IMR-90 (cell line): ENCODE measurements at regions not wholly inside any gene's neighbourhood (a gene's known extent, or its start where the extent isn't known, plus 50 kb on each side); places are given as distances from the start of the nearest gene placed in this dataset.

Experiments used
- ATAC-seq: fragments of 200-7000 bp; cut with Tn5 transposase; 2 replicates; pipeline ENCODE4 v1.9.1; 2020; ENCODE audit warnings: low read depth, mild to moderate bottlenecking, moderate library complexity
- BruUV-seq: library from RNA; stranded (reverse); fragments of 400-500 nt; replicated peaks from 2 replicates; lab custom pipeline; 2021; lab: Mats Ljungman, UMichigan
- CTCF ChIA-PET: fragments of 300-600 bp; formaldehyde crosslinking; extraction: SDS; loops from one replicate; lab custom pipeline; 2021; ENCODE audit warnings: antibody characterized with exemption; lab: Yijun Ruan, JAX
- POLR2A ChIA-PET: fragments of 300-600 bp; sonication (Branson Sonifier 250); formaldehyde crosslinking; loops from one replicate; lab custom pipeline; 2022; ENCODE audit warnings: antibody characterized with exemption; ENCODE audit not compliant: unreplicated experiment; lab: Charles Lee
- DNase-seq: peaks from one replicate; pipeline ENCODE4 v3.0.0; 2013
- H2AFZ ChIP-seq: replicated peaks from 2 replicates; pipeline ENCODE3; 2013; ENCODE audit warnings: low read length, mild to moderate bottlenecking; ENCODE audit not compliant: poor library complexity
- H2AK5ac ChIP-seq: 2 replicates; pipeline ENCODE4 v1.6.1; 2013; ENCODE audit warnings: low read depth, low read length, inconsistent platforms
- H2AK9ac ChIP-seq: replicated peaks from 2 replicates; pipeline ENCODE3; 2013; ENCODE audit warnings: mild to moderate bottlenecking, low read depth, low read length, moderate library complexity; ENCODE audit not compliant: poor library complexity
- H2BK120ac ChIP-seq: 2 replicates; pipeline ENCODE4 v1.6.1; 2013; ENCODE audit warnings: low read depth, low read length, inconsistent platforms
- H2BK15ac ChIP-seq: 3 replicates; pipeline ENCODE4 v1.6.1; 2013; ENCODE audit warnings: low read depth, low read length, inconsistent platforms
- H2BK20ac ChIP-seq: 2 replicates; pipeline ENCODE4 v1.6.1; 2013; ENCODE audit warnings: low read depth, mild to moderate bottlenecking, inconsistent platforms, low read length, moderate library complexity
- H2BK5ac ChIP-seq: 2 replicates; pipeline ENCODE4 v1.6.1; 2013; ENCODE audit warnings: mild to moderate bottlenecking, low read depth, low read length, inconsistent platforms; ENCODE audit not compliant: poor library complexity, severe bottlenecking
- H3K14ac ChIP-seq: replicated peaks from 2 replicates; pipeline ENCODE4 v1.6.1; 2013; ENCODE audit warnings: low read depth, low read length, inconsistent platforms
- H3K18ac ChIP-seq: 2 replicates; pipeline ENCODE4 v1.6.1; 2013; ENCODE audit warnings: low read depth, low read length, control low read depth
- H3K23ac ChIP-seq: 2 replicates; pipeline ENCODE4 v1.6.1; 2013; ENCODE audit warnings: low read depth, low read length, inconsistent platforms
- H3K27ac ChIP-seq: 2 replicates; pipeline ENCODE4 v1.5.1; 2013; ENCODE audit warnings: mild to moderate bottlenecking, control low read depth, low read length; ENCODE audit not compliant: insufficient read depth
- H3K27me3 ChIP-seq: 2 replicates; pipeline ENCODE4 v1.6.1; 2013; ENCODE audit warnings: low read length; ENCODE audit not compliant: control insufficient read depth, insufficient read depth
- H3K36me3 ChIP-seq: 2 replicates; pipeline ENCODE4 v1.6.1; 2013; ENCODE audit warnings: low read length, mixed read lengths; ENCODE audit not compliant: control insufficient read depth, insufficient read depth
- H3K4ac ChIP-seq: 2 replicates; pipeline ENCODE4 v1.6.1; 2013; ENCODE audit warnings: low read depth, low read length, inconsistent platforms
- H3K4me1 ChIP-seq: 2 replicates; pipeline ENCODE4 v1.6.1; 2013; ENCODE audit warnings: low read length, mixed read lengths; ENCODE audit not compliant: control insufficient read depth, insufficient read depth
- H3K4me2 ChIP-seq: 2 replicates; pipeline ENCODE4 v1.6.1; 2013; ENCODE audit warnings: low read depth, mild to moderate bottlenecking, control low read depth, low read length, moderate library complexity
- H3K4me3 ChIP-seq: 2 replicates; pipeline ENCODE4 v1.5.1; 2013; ENCODE audit warnings: low read depth, mild to moderate bottlenecking, control low read depth, low read length, moderate library complexity; ENCODE audit not compliant: insufficient read depth
- H3K56ac ChIP-seq: 2 replicates; pipeline ENCODE4 v1.6.1; 2013; ENCODE audit warnings: low read length, inconsistent platforms; ENCODE audit not compliant: insufficient read depth; ENCODE audit errors: extremely low read depth
- H3K79me1 ChIP-seq, 2 experiments: 2 replicates each; pipeline ENCODE4 v1.6.1; 2013; ENCODE audit warnings: low read length in 2 of 2, inconsistent platforms in 1 of 2, low read depth in 1 of 2
- H3K9ac ChIP-seq: 2 replicates; pipeline ENCODE4 v1.6.1; 2013; ENCODE audit warnings: low read depth, low read length, control low read depth
- H3K9me1 ChIP-seq: 2 replicates; pipeline ENCODE4 v1.6.1; 2013; ENCODE audit warnings: low read length, inconsistent platforms; ENCODE audit not compliant: insufficient read depth
- H3K9me3 ChIP-seq: 2 replicates; pipeline ENCODE4 v1.6.1; 2013; ENCODE audit warnings: low read length; ENCODE audit not compliant: control insufficient read depth, insufficient read depth
- H4K20me1 ChIP-seq: 2 replicates; pipeline ENCODE4 v1.6.1; 2013; ENCODE audit warnings: low read length, inconsistent platforms; ENCODE audit not compliant: insufficient read depth
- H4K5ac ChIP-seq: 2 replicates; pipeline ENCODE4 v1.6.1; 2013; ENCODE audit warnings: mild to moderate bottlenecking, low read depth, low read length, control low read depth
- H4K8ac ChIP-seq, 2 experiments: 2 replicates each; pipeline ENCODE4 v1.6.1; 2013; ENCODE audit warnings: low read depth in 2 of 2, low read length in 2 of 2, control low read depth in 1 of 2, inconsistent platforms in 1 of 2
- H4K91ac ChIP-seq: 2 replicates; pipeline ENCODE4 v1.6.1; 2013; ENCODE audit warnings: low read depth, low read length, inconsistent platforms; ENCODE audit not compliant: insufficient read depth
- CEBPB ChIP-seq: IDR thresholded peaks from 2 replicates; pipeline ENCODE4 v1.6.1; 2012; ENCODE audit warnings: low read depth, low read length, improper control_type of control experiment
- CHD1 ChIP-seq: IDR thresholded peaks from 2 replicates; pipeline ENCODE4 v1.6.1; 2012; ENCODE audit warnings: low read depth, low read length, improper control_type of control experiment
- MAFK ChIP-seq: IDR thresholded peaks from 2 replicates; pipeline ENCODE4 v1.6.1; 2012; ENCODE audit warnings: low read depth, low read length, improper control_type of control experiment
- MAZ ChIP-seq: IDR thresholded peaks from 2 replicates; pipeline ENCODE4 v1.6.1; 2012; ENCODE audit warnings: low read depth, mild to moderate bottlenecking, low read length, improper control_type of control experiment, moderate library complexity, borderline replicate concordance
- NFE2L2 ChIP-seq: fragments of 150-350 bp; IDR thresholded peaks from 2 replicates; pipeline ENCODE4 v1.6.1; 2016; ENCODE audit warnings: low read depth, mild to moderate bottlenecking, low read length
- RAD21 ChIP-seq: IDR thresholded peaks from 2 replicates; pipeline ENCODE4 v1.6.1; 2012; ENCODE audit warnings: low read length, improper control_type of control experiment
- SMC3 ChIP-seq: fragments of 150-350 bp; IDR thresholded peaks from 2 replicates; pipeline ENCODE4 v1.6.1; 2016; ENCODE audit warnings: low read depth, mild to moderate bottlenecking, antibody characterized with exemption, low read length, moderate library complexity
- WGBS, 2 experiments: methylation state at CpG; one replicate each; pipeline versions ENCODE4 v1.1.5 to v1.1.7; 2013; ENCODE audit warnings: missing lambda C conversion rate in 2 of 2; ENCODE audit not compliant: insufficient read length in 1 of 2; ENCODE audit errors: extremely low coverage in 2 of 2; 5-methylcytosine and 5-hydroxymethylcytosine counted together
- dilution Hi-C: fragments of 300-500 bp; cut with HindIII; formaldehyde crosslinking; loops from one replicate; pipeline ENCODE4 v1.14.3; 2018; ENCODE audit warnings: low sequenced_read_pairs; ENCODE audit not compliant: unreplicated experiment
- in situ Hi-C: fragments of 300-500 bp; cut with MboI; formaldehyde crosslinking; loops from 3 replicates; pipeline ENCODE4 v1.14.3; 2019; ENCODE audit warnings: low sequenced_read_pairs, inconsistent platforms, mixed read lengths
- intact Hi-C: fragments of 100-400 bp; cut with micrococcal nuclease; formaldehyde crosslinking; loops from 2 replicates; pipeline ENCODE4 v1.10.0; 2022
- TF ChIP-seq, protein P1 (sequence below): fragments of 150-350 bp; IDR thresholded peaks from 2 replicates; pipeline ENCODE4 v1.6.1; 2016; ENCODE audit warnings: low read depth, mild to moderate bottlenecking, low read length, moderate library complexity, borderline replicate concordance
- TF ChIP-seq, protein P2 (sequence below): fragments of 150-350 bp; IDR thresholded peaks from 2 replicates; pipeline ENCODE4 v1.6.1; 2017; ENCODE audit warnings: mild to moderate bottlenecking, antibody characterized with exemption, low read length, low read depth

DNA sequence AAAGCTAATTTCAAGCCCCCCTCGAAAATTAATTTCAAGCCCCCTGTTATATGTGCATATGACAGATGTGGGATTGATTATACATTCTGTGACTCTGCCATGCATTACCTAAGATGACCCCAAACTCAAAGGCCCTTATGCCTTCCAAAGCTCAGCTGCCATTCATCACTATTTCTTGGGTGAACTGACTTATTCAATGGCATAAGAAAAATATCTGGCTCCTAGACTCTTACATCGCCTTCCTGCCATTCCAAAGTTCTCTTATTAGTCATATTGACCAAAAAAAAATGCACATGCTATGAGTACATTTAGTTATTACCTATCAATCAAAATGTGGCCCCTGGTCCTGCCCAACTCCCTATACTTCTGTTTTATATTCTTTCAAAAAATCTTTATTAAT, 291.8 kb upstream of the CHAC2 start:
- no peak overlapping the region for H2AK9ac ChIP-seq
- H3K9me1 ChIP-seq = 0 out of 2 replicates have a peak, but pooled peaks cover 3% of the 10 kb centered on the region
- no peak overlapping the region for H2BK15ac ChIP-seq
- no peak for ATAC-seq
- no peak overlapping the region for H4K8ac ChIP-seq
- no peaks in the 10 kb centered on the region for H3K9me3 ChIP-seq
- H2BK120ac ChIP-seq = no peak overlapping the region
- no peaks in the 10 kb centered on the region for H3K27me3 ChIP-seq
- no peaks in the 10 kb centered on the region for H3K79me1 ChIP-seq
- no peak overlapping the region for H2AK5ac ChIP-seq
- H4K5ac ChIP-seq = no peak overlapping the region
- H4K91ac ChIP-seq = no peak overlapping the region
- no peaks in the 10 kb centered on the region for H3K36me3 ChIP-seq
- dilution Hi-C loops = no loop called here
- H3K14ac ChIP-seq = 0 out of 2 replicates have a peak overlapping the region, but pooled peaks have one; percentile 19
- in situ Hi-C loops = no loop called here
- TF ChIP-seq RAD21 (no peak), SMC3 (no peak), MAZ (no peak), NFE2L2 (no peak), CEBPB (no peak), CHD1 (no peak), MAFK (no peak)
- TF ChIP-seq, protein P1, sequence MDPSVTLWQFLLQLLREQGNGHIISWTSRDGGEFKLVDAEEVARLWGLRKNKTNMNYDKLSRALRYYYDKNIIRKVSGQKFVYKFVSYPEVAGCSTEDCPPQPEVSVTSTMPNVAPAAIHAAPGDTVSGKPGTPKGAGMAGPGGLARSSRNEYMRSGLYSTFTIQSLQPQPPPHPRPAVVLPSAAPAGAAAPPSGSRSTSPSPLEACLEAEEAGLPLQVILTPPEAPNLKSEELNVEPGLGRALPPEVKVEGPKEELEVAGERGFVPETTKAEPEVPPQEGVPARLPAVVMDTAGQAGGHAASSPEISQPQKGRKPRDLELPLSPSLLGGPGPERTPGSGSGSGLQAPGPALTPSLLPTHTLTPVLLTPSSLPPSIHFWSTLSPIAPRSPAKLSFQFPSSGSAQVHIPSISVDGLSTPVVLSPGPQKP = no peak
- TF ChIP-seq, protein P2, sequence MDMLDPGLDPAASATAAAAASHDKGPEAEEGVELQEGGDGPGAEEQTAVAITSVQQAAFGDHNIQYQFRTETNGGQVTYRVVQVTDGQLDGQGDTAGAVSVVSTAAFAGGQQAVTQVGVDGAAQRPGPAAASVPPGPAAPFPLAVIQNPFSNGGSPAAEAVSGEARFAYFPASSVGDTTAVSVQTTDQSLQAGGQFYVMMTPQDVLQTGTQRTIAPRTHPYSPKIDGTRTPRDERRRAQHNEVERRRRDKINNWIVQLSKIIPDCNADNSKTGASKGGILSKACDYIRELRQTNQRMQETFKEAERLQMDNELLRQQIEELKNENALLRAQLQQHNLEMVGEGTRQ = no peak
- no peak overlapping the region for H2BK5ac ChIP-seq
- H3K4ac ChIP-seq = no peak overlapping the region
- no peak overlapping the region for H3K23ac ChIP-seq
- BruUV-seq = no TSS peak
- H3K4me2 ChIP-seq = no peak overlapping the region
- WGBS, 2 experiments = no CpG with 5 or more reads among the region's 2 CpGs
- intact Hi-C loops = no loop called here
- no peak overlapping the region for H3K4me3 ChIP-seq
- H3K9ac ChIP-seq = no peak overlapping the region
- H2BK20ac ChIP-seq = peak overlapping the region; percentile 44; the same call in 1 of the 2 replicates
- no peak overlapping the region for H3K18ac ChIP-seq
- no peaks in the 10 kb centered on the region for H4K20me1 ChIP-seq
- ChIA-PET CTCF (interaction anchor here (0.5 kb wide), 1 partner anchor 14 kb away, joined by 6 read pairs; no protein-coding TSS in a partner anchor), POLR2A (no interaction called here)
- no peak overlapping the region for H3K56ac ChIP-seq
- no peak overlapping the region for H2AFZ ChIP-seq
- peaks cover 7% of the 10 kb centered on the region for H3K4me1 ChIP-seq
- DNase-seq = no peak
- no peak overlapping the region for H3K27ac ChIP-seq
